Suprapubic skin (tissue), 4 donors: ENCODE measurements at regions not wholly inside any gene's neighbourhood (a gene's known extent, or its start where the extent isn't known, plus 50 kb on each side); places are given as distances from the start of the nearest gene placed in this dataset.

Experiments
- DNase-seq, 2 donors: peaks; one replicate each; pipeline ENCODE4 v3.0.0-alpha.2; 2019; ENCODE audit warnings: low spot score in 2 of 2
- H3K27ac ChIP-seq: fragments of 200-600 bp; sonication (generic); one replicate; pipeline ENCODE4 v1.5.1; 2019
- H3K27me3 ChIP-seq: fragments of 200-600 bp; sonication (generic); one replicate; pipeline ENCODE4 v1.5.1; 2019
- H3K36me3 ChIP-seq: fragments of 200-600 bp; sonication (generic); one replicate; pipeline ENCODE4 v1.5.1; 2019
- H3K4me1 ChIP-seq: fragments of 200-600 bp; sonication (generic); one replicate; pipeline ENCODE4 v1.5.1; 2019
- H3K4me3 ChIP-seq: fragments of 200-600 bp; sonication (generic); one replicate; pipeline ENCODE4 v1.5.1; 2019; ENCODE audit warnings: mild to moderate bottlenecking
- H3K9me3 ChIP-seq: fragments of 200-600 bp; sonication (generic); one replicate; pipeline ENCODE4 v1.5.1; 2019
- CTCF ChIP-seq, 2 donors: fragments of 200-600 bp in 1 of 2; fragments of 450-650 bp in 1 of 2; sonication (generic) in 1 of 2; IDR thresholded peaks; one replicate each; pipeline ENCODE4 v1.5.1; 2016 to 2019; ENCODE audit warnings: antibody characterized with exemption in 2 of 2, mild to moderate bottlenecking in 1 of 2, moderate library complexity in 1 of 2
- EP300 ChIP-seq: sonication (generic); formaldehyde crosslinking; IDR thresholded peaks from one replicate; pipeline ENCODE4 v1.6.1; 2017; ENCODE audit warnings: antibody characterized with exemption
- POLR2A ChIP-seq, 2 donors: fragments of 450-650 bp; IDR thresholded peaks; one replicate each; pipeline ENCODE4 v1.6.1; 2017; ENCODE audit warnings: antibody characterized with exemption in 2 of 2, mild to moderate bottlenecking in 2 of 2, moderate library complexity in 2 of 2
- POLR2AphosphoS5 ChIP-seq, 3 donors: sonication (generic); formaldehyde crosslinking; IDR thresholded peaks; one replicate each; pipeline ENCODE4 v1.6.1; 2017; ENCODE audit warnings: antibody characterized with exemption in 3 of 3
- WGBS: methylation state at CpG from one replicate; pipeline ENCODE4 v1.1.5; 2018; 5-methylcytosine and 5-hydroxymethylcytosine counted together

DNA sequence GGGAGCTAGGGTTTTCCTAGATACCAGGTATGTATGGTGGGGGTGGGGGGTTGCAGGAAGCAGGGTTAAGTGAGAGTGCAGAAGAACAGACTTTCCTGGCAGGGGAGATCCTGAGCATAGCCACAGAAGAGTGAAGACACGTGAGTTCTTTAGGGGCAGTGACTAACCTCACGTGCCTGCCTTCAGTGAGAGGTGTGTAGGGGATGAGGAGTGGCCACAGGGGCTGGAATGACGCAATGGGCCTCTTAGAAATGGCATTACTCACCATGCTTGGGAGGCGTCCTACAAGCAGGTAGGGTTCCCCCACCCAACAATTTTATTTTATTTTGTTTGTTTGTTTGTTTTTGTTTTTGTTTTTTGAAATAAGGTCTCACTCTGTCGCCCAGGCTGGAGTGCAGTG is 698.6 kb upstream of the NRP1 start:
- DNase-seq: no peak
- Histone ChIP-seq H3K27me3 (no peaks in the 10 kb centered on the region), H3K36me3 (no peaks in the 10 kb centered on the region), H3K27ac (no peak overlapping the region), H3K4me1 (peaks cover 7% of the 10 kb centered on the region), H3K9me3 (no peaks in the 10 kb centered on the region), H3K4me3 (no peak overlapping the region)
- TF ChIP-seq EP300: no peak
- no peak for TF ChIP-seq POLR2A (IDR thresholded peaks at IDR 0.05)
- no peak for TF ChIP-seq POLR2AphosphoS5 (IDR thresholded peaks at IDR 0.05)
- TF ChIP-seq CTCF (IDR thresholded peaks at IDR 0.05): no peak
- WGBS: 89% methylated on average over 5 of the region's 5 CpGs

DNA sequence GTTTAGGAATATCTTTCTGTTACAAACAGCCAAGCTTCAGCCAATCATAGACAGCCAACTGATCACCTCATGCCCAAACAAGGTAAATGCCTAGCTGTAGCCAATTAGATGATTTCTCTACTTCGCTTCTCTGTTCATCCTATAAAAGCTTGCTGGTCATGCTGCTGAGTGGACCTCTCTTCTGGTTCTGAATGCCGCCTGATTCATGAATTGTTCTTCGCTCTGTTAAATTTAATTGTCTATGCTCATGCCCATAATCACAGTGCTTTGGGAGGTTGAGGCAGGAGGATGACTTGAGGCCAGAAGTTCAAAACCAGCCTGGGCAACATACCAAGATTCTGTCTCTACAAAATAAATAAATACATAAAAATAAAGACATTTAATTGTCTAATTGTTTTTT is 698.1 kb upstream of the NRP1 start:
- H3K4me3 ChIP-seq: no peak overlapping the region
- 98% methylated on average over 3 of the region's 3 CpGs for WGBS
- no peak for DNase-seq

GRCh38 chr10:34031400-34031799 is 696.9 kb upstream of the NRP1 start:
- Histone ChIP-seq H3K4me1 (peaks cover 7% of the 10 kb centered on the region), H3K27ac (no peak overlapping the region), H3K27me3 (no peaks in the 10 kb centered on the region), H3K9me3 (no peaks in the 10 kb centered on the region), H3K4me3 (no peak overlapping the region), H3K36me3 (no peaks in the 10 kb centered on the region)
- peak; percentile 76 to 82 for DNase-seq
- no peak for TF ChIP-seq CTCF (IDR thresholded peaks at IDR 0.05)
- peak in 1 of 3 donors; percentile 39 for TF ChIP-seq POLR2AphosphoS5 (IDR thresholded peaks at IDR 0.05)
- no peak for TF ChIP-seq EP300
- WGBS: 48% methylated on average over 3 of the region's 3 CpGs

More for the DNA sequence above, 698.1 kb upstream of the NRP1 start:
- Histone ChIP-seq H3K4me1 (peaks cover 7% of the 10 kb centered on the region), H3K27ac (no peak overlapping the region), H3K9me3 (no peaks in the 10 kb centered on the region), H3K27me3 (no peaks in the 10 kb centered on the region), H3K36me3 (no peaks in the 10 kb centered on the region)
- no peak for TF ChIP-seq POLR2AphosphoS5 (IDR thresholded peaks at IDR 0.05)
- TF ChIP-seq EP300: no peak
- TF ChIP-seq POLR2A (IDR thresholded peaks at IDR 0.05): no peak
- TF ChIP-seq CTCF (IDR thresholded peaks at IDR 0.05): no peak

DNA sequence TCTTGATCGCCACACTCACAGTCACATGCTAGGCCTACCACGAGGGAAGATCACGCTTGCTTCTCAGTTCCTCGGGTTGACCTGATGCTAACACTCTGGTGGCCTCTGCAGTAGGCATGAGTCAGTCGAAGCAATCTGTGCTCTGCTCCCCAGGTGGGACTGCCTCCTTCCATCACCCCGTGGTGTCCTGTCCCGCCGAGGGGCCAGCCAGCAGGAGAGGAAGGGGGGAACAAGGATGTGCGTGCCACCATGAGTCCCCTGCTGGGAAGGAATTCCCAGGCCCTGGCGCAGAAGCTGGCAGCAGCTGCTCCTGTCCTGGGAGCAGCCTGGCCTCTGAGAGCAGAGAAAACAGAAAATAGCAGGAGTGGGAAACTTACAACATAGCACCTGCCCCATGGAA is 695.0 kb upstream of the NRP1 start:
- TF ChIP-seq EP300 (no peak), POLR2A (IDR thresholded peaks at IDR 0.05) (no peak), POLR2AphosphoS5 (IDR thresholded peaks at IDR 0.05) (no peak), CTCF (IDR thresholded peaks at IDR 0.05) (no peak)
- Histone ChIP-seq H3K9me3 (no peaks in the 10 kb centered on the region), H3K27ac (no peak overlapping the region), H3K27me3 (no peaks in the 10 kb centered on the region), H3K36me3 (no peaks in the 10 kb centered on the region), H3K4me3 (no peak overlapping the region), H3K4me1 (peaks cover 7% of the 10 kb centered on the region)
- DNase-seq: no peak
- 86% methylated on average over 9 of the region's 10 CpGs for WGBS

DNA sequence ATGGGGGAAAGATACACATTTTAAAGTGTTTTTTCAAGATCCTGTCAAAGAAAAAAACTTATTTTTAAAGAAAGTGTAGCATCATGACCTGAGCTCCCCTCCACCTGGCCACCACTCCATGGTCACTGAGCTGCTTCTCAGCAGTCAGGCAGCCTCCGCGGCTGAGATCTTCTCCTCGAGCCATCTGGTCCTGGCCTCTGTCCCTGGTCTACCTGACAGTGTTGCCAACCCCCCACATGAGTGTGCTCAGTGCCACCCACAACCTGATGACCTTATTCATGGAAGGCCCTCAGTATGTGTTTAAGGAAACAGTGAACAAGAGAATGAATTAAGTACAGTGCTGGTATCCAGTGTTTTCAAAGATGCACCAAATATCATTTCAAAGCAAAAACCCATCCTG is 694.5 kb upstream of the NRP1 start:
- 95% methylated on average over 3 of the region's 3 CpGs for WGBS
- no peak for DNase-seq
- Histone ChIP-seq H3K36me3 (no peaks in the 10 kb centered on the region), H3K27me3 (no peaks in the 10 kb centered on the region), H3K4me1 (peaks cover 7% of the 10 kb centered on the region), H3K4me3 (no peak overlapping the region), H3K27ac (no peak overlapping the region), H3K9me3 (no peaks in the 10 kb centered on the region)
- TF ChIP-seq POLR2AphosphoS5 (IDR thresholded peaks at IDR 0.05): no peak
- no peak for TF ChIP-seq EP300
- TF ChIP-seq POLR2A (IDR thresholded peaks at IDR 0.05): no peak
- TF ChIP-seq CTCF (IDR thresholded peaks at IDR 0.05): no peak
